Chondrocyte (in vitro differentiated cells): ENCODE measurements at regions not wholly inside any gene's neighbourhood (a gene's known extent, or its start where the extent isn't known, plus 50 kb on each side); places are given as distances from the start of the nearest gene placed in this dataset.

Source experiments
- DNase-seq: peaks from one replicate; pipeline ENCODE4 v3.0.0; 2021; ENCODE audit warnings: mixed read lengths, low spot score
- H3K27ac Mint-ChIP-seq: one replicate; pipeline ENCODE4 v1.8.0; 2021; ENCODE audit warnings: mild to moderate bottlenecking, moderate library complexity, mixed read lengths; ENCODE audit not compliant: unreplicated experiment
- H3K27me3 Mint-ChIP-seq: 2 replicates; pipeline ENCODE4 v1.8.0; 2021; ENCODE audit warnings: low read depth, mixed read lengths
- H3K36me3 Mint-ChIP-seq: 2 replicates; pipeline ENCODE4 v1.8.0; 2021; ENCODE audit warnings: low read depth, mixed read lengths
- H3K4me1 Mint-ChIP-seq: 2 replicates; pipeline ENCODE4 v1.8.0; 2021; ENCODE audit warnings: low read depth, mild to moderate bottlenecking, mixed read lengths
- H3K4me3 Mint-ChIP-seq: one replicate; pipeline ENCODE4 v1.8.0; 2021; ENCODE audit warnings: mild to moderate bottlenecking, moderate library complexity, mixed read lengths; ENCODE audit not compliant: unreplicated experiment
- H3K9me3 Mint-ChIP-seq: 2 replicates; pipeline ENCODE4 v1.8.0; 2021; ENCODE audit warnings: low read depth, mixed read lengths
- TF ChIP-seq, protein P1 (sequence below): fragments of 200-600 bp; sonication (generic); IDR thresholded peaks from 2 replicates; pipeline ENCODE4 v1.5.0; 2021; ENCODE audit warnings: antibody characterized with exemption, mild to moderate bottlenecking, moderate library complexity

DNA sequence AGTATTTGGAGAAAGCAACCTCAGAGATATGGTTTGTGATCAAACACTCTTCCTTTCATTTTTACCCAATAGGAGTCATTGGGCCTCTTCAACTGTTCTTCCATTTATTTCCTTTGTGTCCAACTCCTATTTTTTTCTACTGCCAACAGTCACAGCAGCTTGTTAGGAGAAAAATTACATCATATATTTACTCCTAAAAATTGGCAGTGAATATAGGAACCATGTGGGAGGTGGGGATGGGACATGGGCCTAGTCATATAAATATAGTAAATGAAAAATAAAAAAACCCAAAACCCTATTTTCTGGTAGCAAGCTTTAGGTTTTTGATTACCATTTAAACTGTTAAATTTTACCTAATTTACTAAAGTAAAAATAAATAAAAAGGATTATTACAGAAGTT lies 134.9 kb upstream of the MPDZ start:
- Mint-ChIP-seq H3K9me3 (no peaks in the 10 kb centered on the region), H3K36me3 (no peaks in the 10 kb centered on the region), H3K27me3 (no peaks in the 10 kb centered on the region), H3K4me3 (no peak overlapping the region), H3K27ac (no peak overlapping the region), H3K4me1 (peaks cover 36% of the 10 kb centered on the region)
- DNase-seq = no peak
- TF ChIP-seq, protein P1, sequence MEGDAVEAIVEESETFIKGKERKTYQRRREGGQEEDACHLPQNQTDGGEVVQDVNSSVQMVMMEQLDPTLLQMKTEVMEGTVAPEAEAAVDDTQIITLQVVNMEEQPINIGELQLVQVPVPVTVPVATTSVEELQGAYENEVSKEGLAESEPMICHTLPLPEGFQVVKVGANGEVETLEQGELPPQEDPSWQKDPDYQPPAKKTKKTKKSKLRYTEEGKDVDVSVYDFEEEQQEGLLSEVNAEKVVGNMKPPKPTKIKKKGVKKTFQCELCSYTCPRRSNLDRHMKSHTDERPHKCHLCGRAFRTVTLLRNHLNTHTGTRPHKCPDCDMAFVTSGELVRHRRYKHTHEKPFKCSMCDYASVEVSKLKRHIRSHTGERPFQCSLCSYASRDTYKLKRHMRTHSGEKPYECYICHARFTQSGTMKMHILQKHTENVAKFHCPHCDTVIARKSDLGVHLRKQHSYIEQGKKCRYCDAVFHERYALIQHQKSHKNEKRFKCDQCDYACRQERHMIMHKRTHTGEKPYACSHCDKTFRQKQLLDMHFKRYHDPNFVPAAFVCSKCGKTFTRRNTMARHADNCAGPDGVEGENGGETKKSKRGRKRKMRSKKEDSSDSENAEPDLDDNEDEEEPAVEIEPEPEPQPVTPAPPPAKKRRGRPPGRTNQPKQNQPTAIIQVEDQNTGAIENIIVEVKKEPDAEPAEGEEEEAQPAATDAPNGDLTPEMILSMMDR = no peak

DNA sequence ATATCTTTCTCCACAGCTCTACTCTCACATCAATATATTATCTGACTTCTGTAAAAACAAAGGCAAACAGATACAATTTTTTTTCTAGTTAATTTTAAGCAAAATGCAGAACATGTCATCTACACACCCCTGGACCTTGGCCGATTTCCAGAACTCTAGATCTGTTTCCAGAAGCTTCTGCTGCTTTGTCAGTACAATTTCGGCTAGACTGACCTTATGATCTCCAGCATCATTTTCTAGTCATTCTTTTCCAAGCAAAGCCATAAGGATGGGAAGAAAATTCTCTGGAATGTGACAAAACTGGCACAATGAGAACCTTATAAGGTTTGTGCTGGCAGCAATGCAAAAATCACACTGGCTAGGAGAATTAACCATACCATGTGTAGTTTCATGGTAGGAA lies 132.8 kb upstream of the MPDZ start:
- peaks cover 46% of the 10 kb centered on the region for H3K4me1 Mint-ChIP-seq
- H3K9me3 Mint-ChIP-seq = no peaks in the 10 kb centered on the region
- no peaks in the 10 kb centered on the region for H3K27me3 Mint-ChIP-seq
- no peaks in the 10 kb centered on the region for H3K36me3 Mint-ChIP-seq
- H3K4me3 Mint-ChIP-seq = no peak overlapping the region
- DNase-seq = no peak
- TF ChIP-seq, protein P1 = no peak
- H3K27ac Mint-ChIP-seq = peak overlapping the region; percentile 57

DNA sequence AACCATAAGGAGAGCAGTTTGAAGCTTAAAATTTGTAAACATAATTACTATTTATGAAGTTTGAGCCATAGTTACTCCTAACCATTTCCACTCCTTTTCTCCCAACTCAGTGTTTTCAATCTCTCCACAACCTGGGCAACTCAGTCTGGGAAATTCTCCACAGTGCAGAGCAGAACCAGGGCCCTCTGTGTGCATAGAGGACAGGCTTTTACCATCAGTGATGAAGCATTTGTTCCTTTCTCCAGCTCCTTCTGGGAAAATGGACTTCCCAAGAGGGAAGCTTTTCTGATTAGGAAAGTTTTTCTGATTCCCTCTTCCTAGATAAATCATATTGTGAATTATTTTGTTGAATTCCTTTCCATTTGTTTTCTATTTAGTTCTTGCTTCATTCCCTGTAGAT lies 132.3 kb upstream of the MPDZ start:
- Mint-ChIP-seq H3K4me1 (peaks cover 46% of the 10 kb centered on the region), H3K9me3 (no peaks in the 10 kb centered on the region), H3K4me3 (no peak overlapping the region), H3K36me3 (no peaks in the 10 kb centered on the region), H3K27me3 (no peaks in the 10 kb centered on the region), H3K27ac (peak overlapping the region; percentile 76)
- no peak for DNase-seq
- TF ChIP-seq, protein P1 = no peak

DNA sequence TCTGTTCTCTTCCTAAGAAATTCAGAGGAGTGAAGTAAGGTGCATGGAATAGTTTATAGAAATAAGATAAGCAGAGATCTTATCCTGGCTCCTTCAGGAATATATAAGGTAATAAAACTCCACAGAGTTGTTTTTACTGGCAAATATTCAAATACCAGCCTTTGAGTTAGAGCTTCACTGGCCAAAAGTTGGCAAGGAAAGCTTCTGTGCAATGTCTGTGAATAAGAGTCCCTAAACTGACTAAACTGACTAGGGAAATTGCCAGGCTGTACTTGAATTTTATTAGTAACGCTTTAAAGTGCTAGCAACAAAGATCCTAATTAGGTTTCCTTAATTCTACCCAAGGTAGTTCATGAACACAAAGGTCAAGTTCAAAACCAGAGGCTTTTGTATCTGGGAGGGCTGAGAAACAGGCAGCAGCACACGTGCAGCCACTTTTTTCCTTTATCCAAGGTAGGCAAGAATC lies 131.1 kb upstream of the MPDZ start:
- H3K4me3 Mint-ChIP-seq = no peak overlapping the region
- no peaks in the 10 kb centered on the region for H3K9me3 Mint-ChIP-seq
- H3K4me1 Mint-ChIP-seq = peaks cover 46% of the 10 kb centered on the region
- no peak for DNase-seq
- H3K27ac Mint-ChIP-seq = peak overlapping the region; percentile 49
- H3K27me3 Mint-ChIP-seq = no peaks in the 10 kb centered on the region
- TF ChIP-seq, protein P1 = no peak
- H3K36me3 Mint-ChIP-seq = no peaks in the 10 kb centered on the region

DNA sequence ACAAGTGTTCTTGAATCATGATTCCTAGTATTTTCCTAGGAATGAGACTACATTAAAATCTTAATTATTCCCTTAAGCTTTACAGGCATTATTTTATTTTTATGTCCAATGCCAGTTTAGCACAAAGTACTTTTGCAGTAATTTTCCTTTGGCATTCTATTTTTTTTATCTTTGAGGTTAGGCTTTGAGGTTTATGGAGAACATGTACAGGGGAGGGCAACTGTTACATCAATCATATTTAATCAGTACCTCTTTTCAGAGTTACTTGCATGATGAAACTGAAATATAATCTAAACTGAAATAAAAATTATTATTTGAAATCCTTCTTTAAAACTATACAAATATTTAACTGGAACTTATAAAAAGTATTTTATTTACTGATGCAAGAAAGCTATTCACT lies 118.2 kb upstream of the MPDZ start:
- no peaks in the 10 kb centered on the region for H3K36me3 Mint-ChIP-seq
- H3K9me3 Mint-ChIP-seq = no peaks in the 10 kb centered on the region
- TF ChIP-seq, protein P1 = no peak
- no peaks in the 10 kb centered on the region for H3K27me3 Mint-ChIP-seq
- H3K4me1 Mint-ChIP-seq = peaks cover 25% of the 10 kb centered on the region
- DNase-seq = no peak
- H3K27ac Mint-ChIP-seq = no peak overlapping the region
- H3K4me3 Mint-ChIP-seq = no peak overlapping the region
